Stimulated activated CD8-positive, alpha-beta memory T cell treated with anti-CD3 and anti-CD28 coated beads, Interleukin-4, amount 100 ng/mL, for 4 hours (primary cell): ENCODE measurements at regions not wholly inside any gene's neighbourhood (a gene's known extent, or its start where the extent isn't known, plus 50 kb on each side); places are given as distances from the start of the nearest gene placed in this dataset.

ENCODE experiments used
- DNase-seq, 2 donors: peaks; one replicate each; pipeline ENCODE4 v3.0.0-alpha.2; 2020; ENCODE audit warnings: low read depth in 2 of 2, low spot score in 1 of 2

DNA sequence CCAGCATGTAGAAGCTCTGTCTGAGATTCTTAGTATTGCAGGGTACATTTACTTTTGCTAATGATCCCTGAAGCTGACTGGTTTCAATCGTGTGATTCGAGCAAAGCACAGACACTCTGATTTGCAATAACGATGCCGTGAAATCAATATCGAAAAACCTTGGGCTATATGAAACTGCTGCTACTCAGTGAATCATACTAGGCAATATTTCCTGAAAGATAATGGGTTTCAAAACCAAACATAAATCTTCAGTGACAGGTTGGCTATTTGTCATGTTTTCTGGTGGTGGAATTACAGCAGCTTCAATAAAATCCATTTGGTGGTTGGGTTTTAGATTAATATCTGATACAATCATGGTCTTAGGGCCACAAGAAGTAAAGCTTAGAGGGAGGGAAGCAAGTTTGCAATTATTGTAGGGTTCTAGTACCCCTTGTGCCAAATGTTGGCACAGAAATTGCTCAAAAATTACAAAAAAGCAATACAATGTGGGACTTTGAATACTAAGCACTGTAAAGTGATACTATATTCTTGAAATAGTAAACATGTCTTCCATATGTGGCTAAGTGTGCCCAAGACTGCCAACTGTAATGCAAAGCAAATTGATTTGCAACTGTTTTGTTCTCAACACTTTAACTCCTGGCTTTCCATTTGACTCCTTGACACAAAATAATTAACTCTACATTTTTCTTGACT is 112.4 kb upstream of the JAZF1 start:
- DNase-seq, result no peak

DNA sequence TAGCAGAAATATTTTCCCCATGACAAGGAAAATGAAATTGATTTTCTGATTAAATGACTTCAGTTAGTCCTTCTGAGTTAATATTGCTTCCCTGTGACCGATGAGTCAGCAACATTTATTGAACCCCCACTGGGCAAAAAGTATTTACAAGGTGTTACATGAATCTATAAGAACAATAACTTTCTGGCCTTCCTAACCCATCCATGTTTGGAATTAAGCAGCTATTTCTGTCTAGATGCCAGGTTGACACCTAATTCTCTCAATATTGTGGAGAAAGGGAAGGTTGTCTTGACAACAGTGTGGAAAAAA is 112.9 kb upstream of the JAZF1 start:
- no peak for DNase-seq

DNA sequence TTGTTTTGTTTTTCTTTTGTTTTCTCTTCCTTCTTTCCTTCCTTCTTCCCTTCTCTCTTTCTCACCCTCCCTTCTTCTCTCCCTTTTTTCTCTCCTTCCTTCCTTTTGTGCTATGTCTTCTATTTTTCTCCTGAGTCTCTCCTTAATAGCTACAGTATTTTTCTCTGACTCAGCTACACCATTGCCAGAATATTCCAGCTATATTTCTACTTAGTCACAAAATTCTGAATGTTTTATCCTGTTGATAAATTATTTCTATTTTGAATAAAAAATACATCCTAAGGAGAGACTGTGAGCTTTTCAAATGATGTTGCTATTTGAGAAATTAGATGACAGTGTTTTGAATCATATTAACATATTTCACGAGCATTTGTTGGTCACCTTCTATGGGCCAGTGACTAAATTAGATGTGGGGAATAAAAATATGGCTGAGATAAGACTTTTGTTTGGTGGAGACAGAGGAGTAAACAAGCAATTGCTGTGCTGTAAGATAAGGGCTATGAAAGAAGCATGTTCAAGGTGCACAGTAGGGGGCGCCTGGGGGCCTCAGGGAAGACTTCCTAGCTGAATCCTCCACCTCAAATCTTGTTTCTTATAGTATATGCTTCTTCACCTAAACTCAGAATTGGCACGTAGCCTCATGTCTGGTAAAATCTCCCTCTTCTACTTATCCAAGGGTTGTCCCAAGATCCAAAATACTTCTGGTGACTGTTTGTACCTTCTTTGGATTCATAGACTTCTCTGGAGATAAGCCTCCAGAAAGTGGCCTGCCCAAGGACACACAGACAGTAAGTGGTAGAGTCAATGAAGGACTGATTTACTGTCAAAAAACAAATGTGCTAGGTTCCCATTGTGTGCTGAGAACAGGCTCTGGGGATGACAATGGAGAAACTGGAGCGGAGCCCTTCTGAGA is 115.5 kb upstream of the CREB5 start:
- peak in 1 of 2 donors; percentile 18 for DNase-seq

DNA sequence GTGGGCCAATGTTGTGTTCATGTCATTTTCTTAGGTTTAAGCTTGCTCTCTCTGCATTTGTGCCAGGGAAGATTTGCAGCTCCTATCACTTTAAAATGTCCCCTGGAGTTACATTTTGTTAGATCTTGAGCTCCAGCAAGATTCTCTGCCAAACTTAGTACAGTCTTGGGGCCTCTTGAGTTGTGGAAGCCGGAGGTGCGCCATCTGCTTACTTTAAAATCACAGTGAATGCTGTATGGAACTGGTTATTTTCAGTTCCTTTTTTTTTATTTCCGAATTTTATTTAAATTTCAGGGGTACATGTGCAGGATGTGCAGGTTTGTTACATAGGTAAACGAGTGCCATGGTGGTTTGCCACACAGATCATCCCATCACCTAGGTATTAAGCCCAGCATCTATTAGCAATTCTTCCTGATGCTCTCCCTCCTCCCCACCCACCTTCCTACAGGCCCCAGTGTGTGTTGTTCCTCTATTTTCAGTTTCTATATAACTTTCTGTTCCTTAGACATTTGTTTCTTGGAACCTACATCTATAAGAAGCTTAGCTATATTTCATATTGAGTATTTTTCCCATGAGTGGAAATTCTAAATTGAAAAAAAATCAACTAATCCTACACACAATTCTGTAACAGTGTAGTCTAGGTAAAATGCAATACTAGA is 114.4 kb upstream of the CREB5 start:
- DNase-seq, result no peak

DNA sequence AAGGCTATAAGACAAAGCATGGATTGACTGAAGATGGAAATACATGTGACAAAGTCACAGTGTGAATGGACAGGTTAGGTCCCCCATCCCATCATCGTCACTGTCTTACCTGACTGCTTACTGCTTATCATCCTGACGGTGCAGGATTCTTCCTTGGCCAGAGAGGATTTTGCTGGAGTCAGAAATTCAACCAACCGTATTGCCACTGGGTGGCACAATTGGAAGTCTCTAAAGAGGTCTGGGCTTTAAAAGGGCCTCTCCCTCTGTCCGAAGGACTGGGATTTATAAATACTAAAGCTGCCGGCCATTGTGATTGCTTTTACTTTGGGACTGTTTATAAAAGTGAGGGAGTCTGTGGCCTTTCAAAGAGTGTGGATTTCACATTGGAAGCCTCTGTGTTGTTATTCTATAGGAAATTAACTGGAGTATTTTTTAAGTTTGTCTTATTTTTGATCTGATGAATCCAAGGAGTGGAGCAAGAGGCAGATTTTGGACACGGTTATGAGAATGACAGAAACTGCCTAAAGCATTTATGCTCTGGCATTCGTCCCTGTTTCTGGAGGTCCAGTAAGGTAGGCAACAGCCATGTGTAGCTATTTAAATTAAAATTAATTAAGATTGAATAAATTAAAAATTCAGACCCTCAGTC is 113.3 kb upstream of the CREB5 start:
- no peak for DNase-seq

DNA sequence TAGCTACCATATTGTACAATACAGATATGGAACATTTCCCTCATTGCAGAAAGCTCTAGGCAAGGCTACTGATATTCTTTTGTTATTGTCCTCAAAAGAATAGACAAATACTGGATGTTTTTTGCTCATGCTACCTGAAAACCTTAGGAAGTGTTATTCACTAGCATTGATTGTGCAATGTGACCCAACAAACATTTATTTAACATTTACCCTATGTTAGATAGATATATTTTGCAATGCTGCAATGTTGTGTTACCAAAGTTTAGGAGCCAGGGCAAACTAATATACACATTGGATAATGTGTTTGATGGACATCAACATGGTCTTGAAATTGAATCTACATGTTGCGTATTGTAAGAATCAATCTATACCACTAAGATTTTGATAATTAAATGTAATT is 112.8 kb upstream of the CREB5 start:
- no peak for DNase-seq

DNA sequence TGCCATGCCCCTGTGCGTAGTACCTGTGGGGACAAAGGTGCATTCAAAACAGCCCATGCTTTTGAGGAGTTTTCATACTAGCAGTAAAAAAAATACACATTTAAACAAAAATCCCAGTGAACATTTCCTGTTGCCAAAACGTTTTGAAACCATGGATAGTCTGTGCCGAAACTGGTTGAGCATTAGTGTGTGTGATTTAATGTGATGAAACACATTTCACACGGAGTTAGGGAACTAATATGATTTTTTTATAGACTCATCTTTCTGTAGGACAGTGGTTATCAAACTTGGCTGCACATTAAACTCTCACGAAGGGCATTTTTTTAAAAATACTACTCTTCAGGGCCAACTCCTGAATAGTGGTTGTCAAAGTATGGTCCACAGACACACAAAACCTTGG is 111.8 kb upstream of the CREB5 start:
- no peak for DNase-seq

DNA sequence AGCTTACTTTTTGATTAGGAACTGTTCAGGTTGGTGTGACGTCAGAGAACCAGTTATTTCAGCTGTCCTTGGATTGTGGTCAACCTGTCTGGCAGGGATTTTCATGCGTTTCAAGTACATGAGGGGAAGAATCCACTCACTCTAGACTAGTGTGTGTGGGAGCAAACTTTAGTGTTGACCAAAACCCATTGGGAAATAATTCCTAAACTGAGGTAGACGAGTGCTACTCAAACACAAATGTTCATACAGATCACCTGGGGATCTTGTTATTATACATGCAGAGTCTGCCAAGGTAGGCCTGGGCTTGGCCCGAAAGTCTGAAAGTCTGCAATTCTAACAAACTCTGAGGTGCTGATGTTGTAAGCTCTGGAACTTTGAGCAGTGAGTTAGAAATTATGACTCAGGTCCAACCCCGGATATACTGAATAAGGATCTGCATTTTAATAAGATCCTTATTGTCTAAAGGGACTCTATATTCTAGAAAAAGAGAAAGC is 111.1 kb upstream of the CREB5 start:
- DNase-seq, result no peak

DNA sequence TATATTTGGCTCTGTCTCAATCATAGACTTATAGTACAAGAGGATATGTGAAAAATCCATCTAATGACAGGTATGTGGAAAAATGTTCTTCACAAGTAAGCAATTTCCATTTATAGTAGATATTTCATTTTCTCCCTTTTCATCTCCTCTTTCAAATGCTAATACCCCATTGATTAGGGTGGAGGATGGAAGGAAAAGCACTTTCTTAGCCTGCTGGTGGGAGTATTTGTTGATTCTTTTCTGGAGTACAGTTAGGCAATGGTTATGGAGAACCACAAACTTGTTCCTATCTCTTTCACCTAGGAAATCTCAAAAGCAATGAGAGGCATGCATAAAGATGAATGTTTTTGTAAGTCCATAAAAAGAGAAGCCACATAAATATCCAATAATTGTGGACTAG is 108.0 kb upstream of the CREB5 start:
- no peak for DNase-seq

DNA sequence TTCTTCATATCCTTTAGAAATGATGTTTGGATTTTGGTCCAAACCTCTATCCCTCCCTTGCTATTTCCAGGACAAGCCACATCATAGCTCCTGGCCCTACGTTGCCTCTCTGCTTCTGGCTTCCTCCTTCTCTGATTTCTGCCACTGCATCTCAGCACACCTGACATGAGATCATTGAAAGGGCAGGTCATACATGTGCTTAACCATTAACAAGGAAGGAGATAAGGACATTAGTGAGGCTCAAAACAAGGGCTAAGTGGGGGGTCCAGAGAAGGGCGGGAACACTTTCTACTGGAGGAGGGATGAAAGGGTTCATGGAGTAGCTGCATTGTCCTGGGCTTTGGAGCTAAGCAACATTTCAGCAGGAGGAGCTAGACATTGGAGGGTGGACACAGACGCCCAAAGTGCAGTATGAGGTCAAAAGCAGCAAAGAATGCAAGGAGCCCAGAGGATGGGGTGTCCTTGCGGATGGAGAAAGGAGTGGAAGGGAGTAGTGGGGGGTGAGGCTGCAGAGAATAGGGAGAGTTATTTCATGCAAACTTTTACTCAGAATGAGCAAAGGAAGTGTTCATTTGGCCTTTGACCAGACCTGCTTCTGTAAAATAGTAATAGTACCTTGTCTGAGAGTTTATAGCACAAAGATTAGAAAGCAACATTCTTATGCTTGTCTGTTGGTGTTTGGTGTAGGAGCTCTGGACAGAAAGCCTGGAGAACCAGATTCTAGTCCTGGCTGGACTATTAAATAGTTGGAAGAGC is 102.4 kb upstream of the CREB5 start:
- no peak for DNase-seq

DNA sequence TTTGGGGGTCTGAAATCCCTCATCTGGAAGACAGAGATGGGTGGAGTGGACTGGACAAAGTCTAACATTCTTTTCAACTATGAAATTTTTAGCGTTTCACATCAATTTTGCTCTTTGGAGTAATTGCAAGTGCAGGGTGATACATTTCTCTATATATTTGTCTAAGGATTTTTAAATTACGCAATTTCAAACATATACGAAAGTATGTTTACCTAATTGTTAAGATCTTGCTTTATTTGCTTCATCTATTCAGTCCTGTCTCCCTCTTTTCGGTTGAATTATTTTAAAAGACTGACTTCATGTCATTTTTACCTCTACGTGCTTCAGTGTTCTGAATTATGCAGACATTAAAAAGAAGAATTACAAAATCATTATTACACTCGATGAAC is 101.9 kb upstream of the CREB5 start:
- DNase-seq, result no peak

DNA sequence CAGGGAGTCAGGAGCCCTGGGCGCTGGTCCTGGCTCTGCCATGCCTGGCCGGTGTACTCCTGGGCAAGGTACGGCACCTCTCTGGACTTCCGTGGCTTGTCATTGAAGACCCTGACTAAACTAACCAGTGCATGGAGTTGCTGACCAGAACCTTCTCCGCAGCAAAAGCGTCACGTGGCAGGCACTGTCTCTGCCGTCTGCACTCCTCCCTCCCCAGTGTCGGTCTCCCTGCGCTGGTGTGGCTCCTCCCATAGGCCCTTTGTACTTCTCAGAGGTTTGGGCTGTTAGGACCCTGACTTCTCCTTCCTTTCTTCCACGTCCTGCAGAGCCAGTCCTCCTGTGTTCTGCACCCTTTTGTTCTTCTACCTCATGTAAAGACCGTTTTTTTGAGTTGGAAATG is 100.6 kb upstream of the CREB5 start:
- no peak for DNase-seq

DNA sequence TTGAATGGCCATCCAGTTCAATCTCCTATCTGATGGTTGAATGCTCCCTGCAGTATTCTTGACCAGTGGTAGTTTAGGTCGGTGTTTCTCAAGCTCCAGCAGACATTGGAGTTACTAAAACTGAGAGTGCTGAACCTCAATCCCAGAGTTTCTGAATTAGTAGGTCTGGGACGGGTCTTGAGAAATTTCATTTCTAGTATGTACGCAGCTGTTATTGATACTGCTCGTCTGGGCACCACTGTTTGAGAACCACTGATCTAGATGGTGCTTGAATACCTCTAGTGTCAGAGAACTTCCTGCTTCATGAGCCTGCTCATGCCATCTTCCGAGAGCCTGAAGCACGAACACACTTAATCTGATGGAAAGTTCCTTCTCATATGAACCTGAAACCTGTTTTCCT is 99.4 kb upstream of the CREB5 start:
- DNase-seq, result no peak

DNA sequence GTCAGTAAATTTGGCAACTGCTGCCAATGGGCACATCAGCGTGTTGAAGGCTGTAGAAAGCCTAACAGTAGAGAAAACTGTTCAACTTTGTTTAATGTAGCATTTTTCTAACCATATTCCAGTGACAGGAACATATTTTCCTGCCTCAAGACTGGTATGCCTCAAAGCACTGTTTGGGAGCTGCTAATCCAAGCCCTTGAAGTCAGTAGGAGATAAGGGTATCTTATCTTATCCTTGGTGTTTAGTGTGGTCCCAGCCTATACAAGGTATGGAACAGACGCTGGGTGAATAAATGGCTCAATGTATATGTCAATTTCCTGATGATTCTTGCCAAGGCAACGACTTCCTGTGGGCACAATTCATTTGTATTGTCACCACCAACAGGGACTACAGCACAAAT is 97.5 kb upstream of the CREB5 start:
- DNase-seq, result no peak

DNA sequence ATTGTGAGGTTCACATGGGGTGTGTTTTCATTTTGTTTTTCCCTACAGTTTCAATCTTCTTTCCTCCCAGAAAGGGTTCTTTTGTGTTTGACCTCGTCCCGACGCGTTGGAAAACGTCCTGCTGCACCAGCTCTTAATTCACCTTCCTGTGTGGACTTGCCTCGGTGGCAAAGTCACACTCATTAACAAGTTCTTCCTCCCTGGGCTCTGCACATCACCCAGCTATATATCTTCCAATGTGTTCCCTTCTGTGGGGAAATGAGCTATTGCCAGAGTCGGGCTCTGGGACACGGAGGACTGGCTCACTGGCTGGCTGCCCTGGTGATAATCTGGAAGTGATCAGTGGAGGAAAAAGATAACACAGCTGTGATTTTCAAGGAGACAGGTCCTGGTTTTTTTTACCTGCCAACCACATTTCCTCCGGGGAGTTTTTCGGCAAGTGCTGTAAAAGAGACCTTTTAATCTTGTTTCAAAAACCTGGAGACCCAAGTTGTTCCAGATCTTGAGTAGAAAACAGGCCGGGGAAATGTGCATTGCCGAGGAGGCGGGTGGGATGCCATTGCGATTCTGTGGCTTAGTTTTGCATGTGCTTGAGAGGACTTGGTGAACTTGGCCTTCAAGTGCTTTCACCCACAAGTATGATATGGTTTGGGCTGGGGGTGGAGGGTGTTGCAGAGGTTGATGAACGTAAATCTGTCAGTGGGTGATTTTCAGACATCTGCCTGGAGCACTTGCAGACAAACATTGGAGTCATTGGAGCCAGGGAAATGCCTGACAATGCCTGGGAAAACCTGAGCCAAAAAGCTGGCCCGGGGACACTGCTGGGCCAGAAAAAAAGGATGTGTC is 96.5 kb upstream of the CREB5 start:
- DNase-seq, result no peak

DNA sequence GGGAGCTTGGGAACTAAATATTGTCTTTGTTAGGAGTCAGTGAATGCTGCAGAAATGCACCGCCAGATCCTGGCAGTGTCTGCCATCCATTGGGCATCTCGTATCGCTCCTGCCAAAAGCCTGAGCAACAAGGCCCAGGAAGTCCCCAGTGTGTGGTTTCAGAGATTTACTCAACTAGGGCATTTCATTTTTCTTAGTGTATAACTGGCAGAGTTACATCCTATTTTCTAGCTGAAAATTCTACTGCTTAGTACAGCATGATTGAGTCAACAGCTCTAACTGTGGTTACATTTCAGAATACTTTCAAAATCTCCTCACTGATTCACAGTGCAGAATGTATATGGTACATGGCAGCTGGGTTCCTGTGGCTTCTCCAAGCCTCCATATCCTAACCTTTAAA is 95.8 kb upstream of the CREB5 start:
- DNase-seq, result no peak

DNA sequence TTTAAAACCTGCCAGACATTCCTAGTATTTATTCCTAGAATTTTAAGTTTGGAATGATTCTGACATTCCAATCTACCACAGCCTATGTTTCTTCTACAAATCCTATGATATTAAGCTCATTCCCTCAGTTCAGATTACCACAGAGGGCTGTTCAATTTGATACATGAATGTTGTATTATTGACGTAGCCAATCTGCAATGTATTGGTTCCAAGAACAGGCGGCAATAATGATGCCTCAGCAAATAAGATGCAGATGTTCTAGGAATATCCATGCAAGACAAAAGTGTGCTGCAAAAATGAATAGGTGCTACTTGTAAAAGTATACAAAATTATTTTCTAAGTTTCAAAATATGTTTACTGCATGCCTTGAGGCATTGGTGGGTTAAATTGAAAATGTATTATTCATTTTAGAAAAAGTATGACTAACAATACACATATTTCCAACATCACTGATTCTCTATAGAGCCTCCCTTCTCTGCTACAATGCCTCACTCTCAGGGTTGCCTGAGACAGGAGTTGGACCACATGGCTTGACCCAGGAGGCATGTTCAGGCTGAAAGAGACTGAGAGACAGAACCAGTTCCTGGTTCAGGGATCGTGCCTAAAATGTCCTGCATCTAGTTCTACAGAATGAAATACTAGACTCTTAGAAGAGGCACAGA is 94.1 kb upstream of the CREB5 start:
- DNase-seq, result no peak

DNA sequence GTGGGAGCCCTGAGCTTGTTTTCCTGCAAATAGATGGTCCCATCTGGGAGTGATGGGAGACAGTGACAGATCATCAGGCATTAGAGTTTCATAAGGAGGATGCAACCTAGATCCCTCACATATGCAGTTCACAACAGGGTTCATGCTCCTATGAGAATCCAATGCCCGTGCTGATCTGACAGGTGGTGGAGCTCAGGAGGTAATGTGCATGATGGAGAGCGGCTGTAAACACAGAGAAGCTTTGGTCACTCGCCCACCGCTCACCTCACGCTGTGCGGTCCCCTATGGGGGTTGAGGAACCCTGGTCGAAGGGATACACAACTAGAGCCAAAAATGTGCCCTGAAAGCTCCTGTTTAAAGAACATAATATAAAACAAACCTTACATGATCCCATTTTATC is 88.5 kb upstream of the CREB5 start:
- no peak for DNase-seq

DNA sequence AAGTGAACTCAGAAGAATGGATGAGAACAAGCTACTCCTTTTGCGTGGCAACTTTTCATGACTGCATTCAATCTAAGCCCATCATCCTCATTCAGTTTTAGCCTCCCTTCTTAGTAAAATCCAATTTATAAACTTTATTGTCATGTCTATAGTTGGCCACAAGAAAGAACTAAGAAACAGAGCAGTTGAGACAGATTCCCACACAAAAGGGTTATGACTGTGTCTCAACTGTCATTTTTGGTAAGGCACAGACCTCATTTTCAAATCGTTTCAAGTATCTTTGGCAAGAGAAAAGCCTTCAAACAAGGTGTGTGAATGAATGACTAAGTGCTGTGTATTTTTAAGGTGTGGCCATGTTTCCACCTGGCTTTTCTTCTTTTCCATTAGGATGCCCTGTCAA is 84.2 kb upstream of the CREB5 start:
- no peak for DNase-seq
